ENCODE measurements at regions not wholly inside any gene's neighbourhood (a gene's known extent, or its start where the extent isn't known, plus 50 kb on each side); places are given as distances from the start of the nearest gene placed in this dataset.

DNA sequence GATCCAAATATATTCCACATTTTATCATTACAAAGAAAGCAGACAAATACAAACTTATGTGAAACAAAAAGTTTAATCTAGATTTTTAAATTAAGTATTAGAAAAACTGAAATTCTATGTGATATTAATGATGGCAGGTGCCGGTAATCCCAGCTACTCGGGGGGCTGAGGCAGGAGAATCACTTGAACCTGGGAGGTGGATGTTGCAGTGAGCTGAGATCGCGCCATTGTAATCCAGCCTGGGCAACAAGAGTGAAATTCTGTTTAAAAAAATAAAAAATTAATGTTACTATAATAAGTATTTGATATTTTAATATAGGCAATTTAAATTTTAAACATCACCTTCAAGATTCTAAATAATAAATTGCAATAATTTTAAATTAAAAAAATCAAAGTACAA is 400.6 kb downstream of the PABPC4L start:
- TF ChIP-seq, protein P1, sequence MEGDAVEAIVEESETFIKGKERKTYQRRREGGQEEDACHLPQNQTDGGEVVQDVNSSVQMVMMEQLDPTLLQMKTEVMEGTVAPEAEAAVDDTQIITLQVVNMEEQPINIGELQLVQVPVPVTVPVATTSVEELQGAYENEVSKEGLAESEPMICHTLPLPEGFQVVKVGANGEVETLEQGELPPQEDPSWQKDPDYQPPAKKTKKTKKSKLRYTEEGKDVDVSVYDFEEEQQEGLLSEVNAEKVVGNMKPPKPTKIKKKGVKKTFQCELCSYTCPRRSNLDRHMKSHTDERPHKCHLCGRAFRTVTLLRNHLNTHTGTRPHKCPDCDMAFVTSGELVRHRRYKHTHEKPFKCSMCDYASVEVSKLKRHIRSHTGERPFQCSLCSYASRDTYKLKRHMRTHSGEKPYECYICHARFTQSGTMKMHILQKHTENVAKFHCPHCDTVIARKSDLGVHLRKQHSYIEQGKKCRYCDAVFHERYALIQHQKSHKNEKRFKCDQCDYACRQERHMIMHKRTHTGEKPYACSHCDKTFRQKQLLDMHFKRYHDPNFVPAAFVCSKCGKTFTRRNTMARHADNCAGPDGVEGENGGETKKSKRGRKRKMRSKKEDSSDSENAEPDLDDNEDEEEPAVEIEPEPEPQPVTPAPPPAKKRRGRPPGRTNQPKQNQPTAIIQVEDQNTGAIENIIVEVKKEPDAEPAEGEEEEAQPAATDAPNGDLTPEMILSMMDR (IDR thresholded peaks at IDR 0.05), result no peak
- TF ChIP-seq POLR2AphosphoS5 (IDR thresholded peaks at IDR 0.05; ENCODE audit: low read depth, low read length), result no peak
- TF ChIP-seq, protein P2, sequence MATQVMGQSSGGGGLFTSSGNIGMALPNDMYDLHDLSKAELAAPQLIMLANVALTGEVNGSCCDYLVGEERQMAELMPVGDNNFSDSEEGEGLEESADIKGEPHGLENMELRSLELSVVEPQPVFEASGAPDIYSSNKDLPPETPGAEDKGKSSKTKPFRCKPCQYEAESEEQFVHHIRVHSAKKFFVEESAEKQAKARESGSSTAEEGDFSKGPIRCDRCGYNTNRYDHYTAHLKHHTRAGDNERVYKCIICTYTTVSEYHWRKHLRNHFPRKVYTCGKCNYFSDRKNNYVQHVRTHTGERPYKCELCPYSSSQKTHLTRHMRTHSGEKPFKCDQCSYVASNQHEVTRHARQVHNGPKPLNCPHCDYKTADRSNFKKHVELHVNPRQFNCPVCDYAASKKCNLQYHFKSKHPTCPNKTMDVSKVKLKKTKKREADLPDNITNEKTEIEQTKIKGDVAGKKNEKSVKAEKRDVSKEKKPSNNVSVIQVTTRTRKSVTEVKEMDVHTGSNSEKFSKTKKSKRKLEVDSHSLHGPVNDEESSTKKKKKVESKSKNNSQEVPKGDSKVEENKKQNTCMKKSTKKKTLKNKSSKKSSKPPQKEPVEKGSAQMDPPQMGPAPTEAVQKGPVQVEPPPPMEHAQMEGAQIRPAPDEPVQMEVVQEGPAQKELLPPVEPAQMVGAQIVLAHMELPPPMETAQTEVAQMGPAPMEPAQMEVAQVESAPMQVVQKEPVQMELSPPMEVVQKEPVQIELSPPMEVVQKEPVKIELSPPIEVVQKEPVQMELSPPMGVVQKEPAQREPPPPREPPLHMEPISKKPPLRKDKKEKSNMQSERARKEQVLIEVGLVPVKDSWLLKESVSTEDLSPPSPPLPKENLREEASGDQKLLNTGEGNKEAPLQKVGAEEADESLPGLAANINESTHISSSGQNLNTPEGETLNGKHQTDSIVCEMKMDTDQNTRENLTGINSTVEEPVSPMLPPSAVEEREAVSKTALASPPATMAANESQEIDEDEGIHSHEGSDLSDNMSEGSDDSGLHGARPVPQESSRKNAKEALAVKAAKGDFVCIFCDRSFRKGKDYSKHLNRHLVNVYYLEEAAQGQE (IDR thresholded peaks at IDR 0.05; ENCODE audit: insufficient read depth in 1 of 2, low read depth in 2 of 2, low read length in 1 of 2), result no peak

All from Panc1 (cell line).